ENCODE measurements at regions not wholly inside any gene's neighbourhood (a gene's known extent, or its start where the extent isn't known, plus 50 kb on each side); places are given as distances from the start of the nearest gene placed in this dataset.
A peak's percentile ranks its signal among the peaks of the same experiment; 100 is the strongest.

DNA sequence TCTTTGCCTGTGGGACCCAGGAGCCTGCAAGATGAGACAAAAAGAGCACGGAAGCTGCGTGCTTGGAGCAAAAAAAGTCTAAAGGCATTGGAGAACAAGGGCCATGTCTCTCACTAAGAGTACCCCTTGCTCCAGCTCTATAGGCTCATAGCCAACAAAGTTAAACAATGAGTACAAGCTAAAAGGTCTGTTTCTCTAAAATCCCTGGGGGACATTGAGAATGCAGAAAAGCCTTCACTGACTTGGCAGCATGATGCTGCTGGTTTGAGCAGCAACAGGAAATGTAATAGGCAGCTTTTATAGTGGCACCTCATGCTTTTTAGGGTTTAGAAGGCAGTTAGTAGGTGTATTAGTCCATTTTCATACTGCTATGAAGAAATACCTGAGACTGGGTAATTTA, 287.5 kb downstream of the SMARCA2 start:
- TF ChIP-seq, protein P1, sequence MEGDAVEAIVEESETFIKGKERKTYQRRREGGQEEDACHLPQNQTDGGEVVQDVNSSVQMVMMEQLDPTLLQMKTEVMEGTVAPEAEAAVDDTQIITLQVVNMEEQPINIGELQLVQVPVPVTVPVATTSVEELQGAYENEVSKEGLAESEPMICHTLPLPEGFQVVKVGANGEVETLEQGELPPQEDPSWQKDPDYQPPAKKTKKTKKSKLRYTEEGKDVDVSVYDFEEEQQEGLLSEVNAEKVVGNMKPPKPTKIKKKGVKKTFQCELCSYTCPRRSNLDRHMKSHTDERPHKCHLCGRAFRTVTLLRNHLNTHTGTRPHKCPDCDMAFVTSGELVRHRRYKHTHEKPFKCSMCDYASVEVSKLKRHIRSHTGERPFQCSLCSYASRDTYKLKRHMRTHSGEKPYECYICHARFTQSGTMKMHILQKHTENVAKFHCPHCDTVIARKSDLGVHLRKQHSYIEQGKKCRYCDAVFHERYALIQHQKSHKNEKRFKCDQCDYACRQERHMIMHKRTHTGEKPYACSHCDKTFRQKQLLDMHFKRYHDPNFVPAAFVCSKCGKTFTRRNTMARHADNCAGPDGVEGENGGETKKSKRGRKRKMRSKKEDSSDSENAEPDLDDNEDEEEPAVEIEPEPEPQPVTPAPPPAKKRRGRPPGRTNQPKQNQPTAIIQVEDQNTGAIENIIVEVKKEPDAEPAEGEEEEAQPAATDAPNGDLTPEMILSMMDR (IDR thresholded peaks at IDR 0.05) = no peak
- Mint-ChIP-seq H3K27ac (ENCODE audit: unreplicated experiment) (no peak overlapping the region), H3K27me3 (ENCODE audit: low read depth) (no peaks in the 10 kb centered on the region), H3K36me3 (ENCODE audit: low read depth) (peaks cover 1% of the 10 kb centered on the region), H3K9me3 (ENCODE audit: low read depth) (peaks cover 8% of the 10 kb centered on the region), H3K4me3 (ENCODE audit: unreplicated experiment) (no peak overlapping the region), H3K4me1 (ENCODE audit: low read depth) (peaks cover 26% of the 10 kb centered on the region)
- DNase-seq (ENCODE audit: low spot score) = no peak

DNA sequence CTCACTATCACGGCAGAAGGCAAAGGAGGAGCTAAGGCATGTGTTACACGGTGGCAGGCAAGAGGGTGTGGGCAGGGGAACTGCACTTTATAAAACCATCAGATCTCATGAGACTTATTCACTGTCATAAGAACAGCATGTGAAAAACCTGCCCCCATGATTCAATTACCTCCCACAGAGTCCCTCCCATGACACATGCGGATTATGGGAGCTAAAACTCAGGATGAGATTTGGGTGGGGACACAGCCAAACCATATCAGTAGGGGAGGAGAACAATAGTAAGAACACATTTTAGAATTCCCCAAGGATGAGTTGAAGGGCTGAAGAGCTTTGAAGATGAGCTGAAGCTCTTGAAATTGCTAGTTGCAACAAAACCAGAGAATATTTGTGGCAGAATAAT, 287.9 kb downstream of the SMARCA2 start:
- Mint-ChIP-seq H3K27ac (ENCODE audit: unreplicated experiment) (peak overlapping the region; percentile 8), H3K4me3 (ENCODE audit: unreplicated experiment) (no peak overlapping the region), H3K9me3 (ENCODE audit: low read depth) (peaks cover 8% of the 10 kb centered on the region), H3K4me1 (ENCODE audit: low read depth) (peaks cover 26% of the 10 kb centered on the region), H3K36me3 (ENCODE audit: low read depth) (peaks cover 1% of the 10 kb centered on the region), H3K27me3 (ENCODE audit: low read depth) (no peaks in the 10 kb centered on the region)
- DNase-seq (ENCODE audit: low spot score) = no peak
- TF ChIP-seq, protein P1 (IDR thresholded peaks at IDR 0.05) = no peak

DNA sequence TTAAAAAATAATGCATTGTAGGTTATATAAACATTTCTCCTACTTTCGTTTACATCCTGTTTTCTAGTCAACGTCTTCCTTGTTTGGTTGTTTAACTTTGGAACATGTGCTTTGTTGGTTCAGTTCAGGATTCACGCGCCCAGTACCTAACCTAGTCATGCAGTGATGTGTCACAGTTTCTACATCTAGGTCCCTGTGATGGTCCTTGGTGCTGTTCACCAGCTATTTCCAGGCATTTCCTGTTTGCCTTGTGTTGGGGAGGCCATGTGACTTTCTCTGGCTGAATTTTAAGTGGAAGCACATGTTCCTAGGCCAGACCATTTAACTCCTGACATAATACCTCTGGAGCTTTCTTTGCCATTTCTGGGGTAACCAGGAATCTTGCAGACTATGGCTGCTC, 292.3 kb downstream of the SMARCA2 start:
- Mint-ChIP-seq H3K27ac (ENCODE audit: unreplicated experiment) (no peak overlapping the region), H3K9me3 (ENCODE audit: low read depth) (peaks cover 42% of the 10 kb centered on the region), H3K36me3 (ENCODE audit: low read depth) (peaks cover 21% of the 10 kb centered on the region), H3K4me1 (ENCODE audit: low read depth) (peaks cover 10% of the 10 kb centered on the region), H3K4me3 (ENCODE audit: unreplicated experiment) (no peak overlapping the region), H3K27me3 (ENCODE audit: low read depth) (no peaks in the 10 kb centered on the region)
- DNase-seq (ENCODE audit: low spot score) = no peak
- TF ChIP-seq, protein P1 (IDR thresholded peaks at IDR 0.05) = no peak

DNA sequence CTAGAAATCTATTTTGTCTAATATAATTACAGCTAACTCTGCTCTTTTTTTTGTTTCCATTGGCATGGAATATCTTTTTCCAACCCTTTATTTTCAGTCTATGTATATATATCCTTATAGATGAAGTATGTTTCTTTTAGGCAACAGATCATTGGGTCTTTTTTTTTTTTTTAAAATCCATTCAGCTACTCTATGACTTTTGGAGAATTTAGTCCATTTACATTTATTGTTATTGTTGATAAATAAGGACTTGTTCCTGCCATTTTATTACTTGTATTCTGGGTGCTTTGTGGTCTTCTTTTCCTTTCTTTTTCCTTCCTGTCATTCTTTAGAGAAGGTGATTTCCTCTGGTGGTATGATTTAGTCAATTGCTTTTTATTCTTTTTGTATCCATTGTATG, 296.8 kb downstream of the SMARCA2 start:
- H3K4me1 Mint-ChIP-seq (ENCODE audit: low read depth) = peaks cover 3% of the 10 kb centered on the region
- no peak overlapping the region for H3K4me3 Mint-ChIP-seq (ENCODE audit: unreplicated experiment)
- H3K27ac Mint-ChIP-seq (ENCODE audit: unreplicated experiment) = no peak overlapping the region
- no peak for DNase-seq (ENCODE audit: low spot score)
- TF ChIP-seq, protein P1 (IDR thresholded peaks at IDR 0.05) = no peak
- peaks cover 31% of the 10 kb centered on the region for H3K36me3 Mint-ChIP-seq (ENCODE audit: low read depth)
- H3K27me3 Mint-ChIP-seq (ENCODE audit: low read depth) = no peaks in the 10 kb centered on the region
- H3K9me3 Mint-ChIP-seq (ENCODE audit: low read depth) = peaks cover 72% of the 10 kb centered on the region

DNA sequence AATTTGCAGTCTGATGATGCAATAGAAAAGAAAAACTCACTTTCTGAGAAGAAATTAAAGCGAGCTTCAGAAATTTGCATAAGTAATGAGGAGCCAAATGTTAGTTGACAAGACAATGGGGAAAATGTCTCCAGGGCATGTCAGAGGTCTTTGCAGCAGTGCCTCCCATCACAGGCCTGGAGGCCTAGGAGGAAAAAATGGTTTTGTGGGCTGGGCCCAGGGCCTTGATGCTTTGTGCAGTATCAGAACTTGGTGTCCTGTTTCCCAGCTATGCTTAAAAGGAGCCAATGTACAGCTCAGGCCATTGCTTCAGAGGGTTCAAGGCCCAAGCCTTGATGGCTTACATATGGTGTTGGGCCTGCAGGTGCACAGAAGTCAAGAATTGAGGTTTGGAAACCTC, 298.4 kb downstream of the SMARCA2 start:
- TF ChIP-seq, protein P1 (IDR thresholded peaks at IDR 0.05) = no peak
- DNase-seq (ENCODE audit: low spot score) = no peak
- H3K4me1 Mint-ChIP-seq (ENCODE audit: low read depth) = peaks cover 3% of the 10 kb centered on the region
- H3K36me3 Mint-ChIP-seq (ENCODE audit: low read depth) = peaks cover 31% of the 10 kb centered on the region
- H3K27me3 Mint-ChIP-seq (ENCODE audit: low read depth) = no peaks in the 10 kb centered on the region
- H3K4me3 Mint-ChIP-seq (ENCODE audit: unreplicated experiment) = no peak overlapping the region
- H3K9me3 Mint-ChIP-seq (ENCODE audit: low read depth) = peaks cover 68% of the 10 kb centered on the region
- H3K27ac Mint-ChIP-seq (ENCODE audit: unreplicated experiment) = no peak overlapping the region

All from chondrocyte (in vitro differentiated cells).